HUES6 (cell line): ENCODE measurements at regions not wholly inside any gene's neighbourhood (a gene's known extent, or its start where the extent isn't known, plus 50 kb on each side); places are given as distances from the start of the nearest gene placed in this dataset.
"Not testable (repeated sequence)": the region's sequence is repeated elsewhere in the genome, so short reads cannot be mapped to it uniquely, and the experiment has no call there.

Source experiments
- H3K27ac ChIP-seq: 2 replicates; pipeline ENCODE4 v1.7.0; 2013; ENCODE audit warnings: low read depth, mild to moderate bottlenecking, low read length, inconsistent platforms
- H3K27me3 ChIP-seq: 2 replicates; pipeline ENCODE4 v1.6.1; 2013; ENCODE audit warnings: low read length; ENCODE audit not compliant: control insufficient read depth, insufficient read depth
- H3K36me3 ChIP-seq: 2 replicates; pipeline ENCODE4 v1.6.1; 2013; ENCODE audit warnings: low read length; ENCODE audit not compliant: control insufficient read depth, insufficient read depth
- H3K4me1 ChIP-seq: 2 replicates; pipeline ENCODE4 v1.6.1; 2013; ENCODE audit warnings: low read length; ENCODE audit not compliant: control insufficient read depth, insufficient read depth
- H3K4me3 ChIP-seq: 2 replicates; pipeline ENCODE4 v1.5.1; 2013; ENCODE audit warnings: low read depth, low read length
- H3K9ac ChIP-seq: one replicate; pipeline ENCODE4 v1.6.1; 2013; ENCODE audit warnings: mild to moderate bottlenecking, low read length
- H3K9me3 ChIP-seq: 2 replicates; pipeline ENCODE4 v1.6.1; 2013; ENCODE audit warnings: low read depth, low read length; ENCODE audit not compliant: control insufficient read depth, insufficient read depth

DNA sequence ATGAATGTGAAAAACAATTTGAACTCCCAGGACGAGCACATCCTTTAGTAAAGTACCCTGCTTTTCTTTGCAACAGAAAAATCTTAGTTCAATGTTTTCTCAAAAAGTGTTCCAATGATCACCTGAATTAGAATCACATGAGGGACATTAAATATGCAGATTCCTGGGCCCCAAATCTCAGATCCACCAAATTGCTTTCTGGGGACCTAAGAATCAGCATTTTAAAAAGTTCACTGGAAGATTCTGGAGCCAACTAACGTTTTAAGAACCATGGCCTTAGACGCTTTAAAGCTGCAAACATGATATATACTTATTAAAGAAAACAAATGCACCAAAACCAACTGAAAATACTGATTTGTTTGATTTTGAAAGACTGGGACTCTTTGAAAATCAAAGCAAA is 143.4 kb upstream of the TMEM168 start:
- H3K9me3 ChIP-seq = no peaks in the 10 kb centered on the region
- no peaks in the 10 kb centered on the region for H3K36me3 ChIP-seq
- no peaks in the 10 kb centered on the region for H3K27me3 ChIP-seq
- peaks cover 16% of the 10 kb centered on the region; the same call in 1 of the 2 replicates for H3K4me1 ChIP-seq
- no peak overlapping the region for H3K9ac ChIP-seq
- no peak overlapping the region for H3K27ac ChIP-seq
- H3K4me3 ChIP-seq = no peak overlapping the region

DNA sequence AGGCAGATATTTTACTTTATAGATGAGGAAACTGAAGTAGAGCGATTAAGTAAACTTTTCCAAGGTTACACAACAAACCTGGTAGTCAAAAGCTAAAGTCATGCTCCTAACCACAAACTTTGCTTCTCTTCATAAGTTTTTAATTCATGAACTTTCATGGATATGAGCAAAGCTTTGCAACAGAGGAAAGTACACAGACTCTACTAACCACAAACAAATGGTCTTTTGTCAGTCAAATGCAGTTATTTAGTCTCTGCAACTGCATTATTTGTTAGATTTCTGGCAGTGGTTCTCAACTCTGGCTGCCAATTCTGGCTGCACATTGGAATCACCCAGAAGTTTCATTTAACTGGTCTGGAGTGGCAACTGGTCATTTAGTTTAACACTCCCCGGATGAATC is 140.6 kb upstream of the TMEM168 start:
- Histone ChIP-seq H3K4me3 (no peak overlapping the region), H3K27ac (no peak overlapping the region), H3K9ac (no peak overlapping the region), H3K36me3 (no peaks in the 10 kb centered on the region), H3K27me3 (no peaks in the 10 kb centered on the region), H3K9me3 (no peaks in the 10 kb centered on the region), H3K4me1 (peaks cover 16% of the 10 kb centered on the region; the same call in 1 of the 2 replicates)

DNA sequence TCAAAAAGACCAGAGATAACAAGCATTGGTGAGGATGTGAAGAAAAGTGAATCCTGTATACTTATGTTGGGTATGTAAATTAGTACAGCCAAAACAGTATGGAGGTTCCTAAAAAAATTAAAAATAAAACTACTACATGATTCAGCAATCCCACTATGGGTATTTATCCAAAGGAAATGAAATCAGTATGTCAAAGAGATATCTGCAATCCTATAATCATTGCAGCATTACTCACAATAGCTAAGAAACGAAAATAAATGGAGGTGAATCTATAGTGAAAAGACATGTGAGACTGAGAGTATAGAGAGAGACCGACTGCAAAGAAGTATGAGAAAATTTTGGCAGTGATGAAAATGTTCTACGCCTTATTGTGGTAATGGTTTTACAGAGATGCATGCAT is 139.2 kb upstream of the TMEM168 start:
- Histone ChIP-seq H3K27ac (no peak overlapping the region), H3K9me3 (no peaks in the 10 kb centered on the region), H3K4me3 (no peak overlapping the region), H3K9ac (no peak overlapping the region), H3K27me3 (no peaks in the 10 kb centered on the region), H3K4me1 (peaks cover 16% of the 10 kb centered on the region; the same call in 1 of the 2 replicates), H3K36me3 (no peaks in the 10 kb centered on the region)

DNA sequence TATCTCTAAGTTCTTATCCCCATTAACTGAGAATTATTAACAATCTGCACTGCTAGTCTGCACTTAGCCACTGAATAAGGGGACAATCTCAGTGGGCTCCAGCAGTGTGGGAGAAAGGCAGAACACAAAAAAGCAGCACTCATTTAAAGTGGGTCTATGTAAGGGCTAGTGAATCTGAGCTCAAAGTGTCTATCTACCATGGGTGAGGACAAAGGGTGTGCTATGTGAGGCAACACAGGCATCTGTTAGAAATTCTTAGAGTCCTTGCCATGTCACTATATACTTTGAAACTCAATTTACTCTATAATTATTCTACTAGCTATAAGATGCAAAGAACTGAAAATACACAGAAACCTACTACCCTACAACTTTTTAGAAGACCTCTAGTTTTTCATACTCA is 135.8 kb upstream of the TMEM168 start:
- Histone ChIP-seq H3K9me3 (no peaks in the 10 kb centered on the region), H3K27ac (no peak overlapping the region), H3K27me3 (no peaks in the 10 kb centered on the region), H3K4me1 (peaks cover 5% of the 10 kb centered on the region; the same call in 1 of the 2 replicates), H3K4me3 (no peak overlapping the region), H3K36me3 (no peaks in the 10 kb centered on the region), H3K9ac (no peak overlapping the region)

DNA sequence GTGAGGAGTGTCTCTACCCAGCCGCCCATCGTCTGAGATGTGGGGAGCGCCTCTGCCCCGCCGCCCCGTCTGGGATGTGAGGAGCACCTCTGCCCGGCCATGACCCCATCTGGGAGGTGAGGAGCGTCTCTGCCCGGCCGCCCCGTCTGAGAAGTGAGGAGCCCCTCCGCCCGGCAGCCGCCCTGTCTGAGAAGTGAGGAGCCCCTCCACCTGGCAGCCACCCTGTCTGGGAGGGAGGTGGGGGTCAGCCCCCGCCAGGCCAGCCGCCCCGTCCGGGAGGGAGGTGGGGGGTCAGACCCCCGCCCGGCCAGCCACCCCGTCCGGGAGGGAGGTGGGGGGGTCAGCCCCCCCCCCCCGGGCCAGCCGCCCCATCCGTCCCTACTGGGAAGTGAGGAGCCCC is 132.4 kb upstream of the TMEM168 start:
- not testable (repeated sequence) for H3K36me3 ChIP-seq, H3K4me3 ChIP-seq, H3K9me3 ChIP-seq, H3K27me3 ChIP-seq, H3K4me1 ChIP-seq, H3K27ac ChIP-seq, H3K9ac ChIP-seq

DNA sequence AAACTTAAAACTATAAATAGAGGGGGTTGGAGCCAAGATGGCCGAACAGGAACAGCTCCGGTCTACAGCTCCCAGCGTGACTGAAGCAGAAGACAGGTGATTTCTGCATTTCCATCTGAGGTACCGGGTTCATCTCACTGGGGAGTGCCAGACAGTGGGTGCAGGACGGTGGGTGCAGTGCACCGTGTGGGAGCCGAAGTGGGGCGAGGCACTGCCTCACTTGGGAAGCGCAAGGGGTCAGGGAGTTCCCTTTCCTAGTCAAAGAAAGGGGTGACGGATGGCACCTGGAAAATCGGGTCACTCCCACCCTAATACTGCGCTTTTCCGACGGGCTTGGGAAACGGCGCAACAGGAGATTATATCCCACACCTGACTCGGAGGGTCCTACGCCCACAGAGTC is 126.2 kb upstream of the TMEM168 start:
- not testable (repeated sequence) for H3K4me3 ChIP-seq, H3K9me3 ChIP-seq, H3K36me3 ChIP-seq, H3K27me3 ChIP-seq, H3K9ac ChIP-seq, H3K4me1 ChIP-seq, H3K27ac ChIP-seq

DNA sequence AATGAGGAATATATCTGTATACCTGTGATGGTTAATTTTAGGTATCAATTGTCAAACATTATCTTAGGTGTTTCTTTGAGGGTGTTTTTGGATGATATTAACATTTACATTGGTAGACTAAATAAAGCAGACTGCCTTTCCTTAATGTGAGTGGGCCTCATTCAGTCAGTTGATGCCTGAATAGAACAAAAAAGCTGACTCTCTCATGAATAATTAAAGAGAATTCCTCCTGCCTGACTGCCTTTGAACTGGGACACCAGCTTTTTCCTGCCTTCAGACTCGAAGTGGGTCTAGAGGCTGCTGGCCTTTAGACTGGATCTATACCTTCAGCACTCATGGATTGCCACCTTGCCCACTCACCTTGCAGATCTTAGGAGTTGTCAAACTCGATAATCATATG is 117.9 kb upstream of the TMEM168 start:
- peaks cover 5% of the 10 kb centered on the region; the same call in 1 of the 2 replicates for H3K36me3 ChIP-seq
- H3K4me3 ChIP-seq = no peak overlapping the region
- no peak overlapping the region for H3K27ac ChIP-seq
- H3K9me3 ChIP-seq = no peaks in the 10 kb centered on the region
- no peaks in the 10 kb centered on the region for H3K27me3 ChIP-seq
- H3K9ac ChIP-seq = no peak overlapping the region
- no peaks in the 10 kb centered on the region; the same call in 1 of the 2 replicates for H3K4me1 ChIP-seq

DNA sequence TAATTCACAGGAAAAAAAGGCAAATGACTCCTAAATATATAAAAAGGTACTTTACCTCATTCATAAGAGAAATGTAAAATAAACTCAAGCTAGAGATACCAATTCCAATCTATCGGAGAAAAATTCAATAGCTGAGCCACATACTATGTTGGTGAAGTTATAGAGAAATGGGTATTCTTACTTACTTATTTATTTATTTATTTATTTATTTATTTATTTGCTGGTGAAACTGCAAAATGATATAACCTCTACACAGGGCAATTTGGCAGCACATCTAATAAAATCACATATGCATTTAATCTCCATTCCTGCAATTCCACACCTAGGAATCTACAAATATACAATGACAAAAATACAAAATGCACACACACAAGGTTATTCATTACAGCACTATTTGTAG is 117.5 kb upstream of the TMEM168 start:
- H3K36me3 ChIP-seq = peaks cover 5% of the 10 kb centered on the region; the same call in 1 of the 2 replicates
- no peaks in the 10 kb centered on the region for H3K27me3 ChIP-seq
- no peak overlapping the region for H3K27ac ChIP-seq
- no peak overlapping the region for H3K4me3 ChIP-seq
- H3K9ac ChIP-seq = no peak overlapping the region
- no peaks in the 10 kb centered on the region; the same call in 1 of the 2 replicates for H3K4me1 ChIP-seq
- H3K9me3 ChIP-seq = no peaks in the 10 kb centered on the region

DNA sequence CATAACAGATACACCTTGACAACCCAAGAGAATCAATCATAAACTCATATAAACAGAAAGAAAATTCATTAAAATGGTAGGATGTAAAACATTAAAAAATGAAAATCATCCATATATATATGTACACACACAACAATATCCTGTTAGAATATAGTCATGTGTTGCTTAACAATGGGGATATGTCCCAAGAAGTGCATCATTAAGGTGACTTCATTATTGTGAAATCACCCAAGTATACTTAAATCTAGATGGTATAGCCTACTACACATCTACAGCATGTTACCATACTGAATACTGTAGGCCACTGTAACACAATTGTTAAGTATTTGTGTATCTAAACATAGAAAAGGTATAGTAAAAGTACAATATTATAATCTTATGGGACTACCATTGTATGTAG is 115.8 kb upstream of the TMEM168 start:
- no peak overlapping the region for H3K9ac ChIP-seq
- no peaks in the 10 kb centered on the region for H3K27me3 ChIP-seq
- H3K9me3 ChIP-seq = 0 out of 2 replicates have a peak, but pooled peaks cover 5% of the 10 kb centered on the region
- H3K4me3 ChIP-seq = no peak overlapping the region
- no peaks in the 10 kb centered on the region; the same call in 1 of the 2 replicates for H3K4me1 ChIP-seq
- H3K36me3 ChIP-seq = peaks cover under 1% of the 10 kb centered on the region; the same call in 1 of the 2 replicates
- H3K27ac ChIP-seq = no peak overlapping the region

DNA sequence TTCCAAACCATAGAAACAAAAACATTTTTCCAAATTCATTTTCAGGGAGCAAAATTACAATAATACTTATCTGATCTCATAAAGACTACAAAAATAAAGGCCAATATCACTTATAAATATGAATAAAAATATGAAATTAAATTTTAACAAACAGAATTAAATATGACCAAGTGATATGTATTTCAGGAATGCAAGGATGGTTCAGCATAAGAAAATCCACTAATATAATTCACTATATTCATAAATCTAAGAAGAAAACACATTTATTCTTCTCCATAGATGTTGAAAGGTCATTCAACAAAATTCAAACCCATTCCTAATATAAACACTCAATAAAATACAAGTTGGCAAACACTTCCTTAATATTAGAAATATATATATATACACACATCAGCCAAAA is 115.2 kb upstream of the TMEM168 start:
- Histone ChIP-seq H3K36me3 (no peaks in the 10 kb centered on the region), H3K9ac (no peak overlapping the region), H3K4me3 (no peak overlapping the region), H3K27ac (no peak overlapping the region), H3K27me3 (no peaks in the 10 kb centered on the region), H3K9me3 (0 out of 2 replicates have a peak, but pooled peaks cover 5% of the 10 kb centered on the region), H3K4me1 (no peaks in the 10 kb centered on the region; the same call in 1 of the 2 replicates)

DNA sequence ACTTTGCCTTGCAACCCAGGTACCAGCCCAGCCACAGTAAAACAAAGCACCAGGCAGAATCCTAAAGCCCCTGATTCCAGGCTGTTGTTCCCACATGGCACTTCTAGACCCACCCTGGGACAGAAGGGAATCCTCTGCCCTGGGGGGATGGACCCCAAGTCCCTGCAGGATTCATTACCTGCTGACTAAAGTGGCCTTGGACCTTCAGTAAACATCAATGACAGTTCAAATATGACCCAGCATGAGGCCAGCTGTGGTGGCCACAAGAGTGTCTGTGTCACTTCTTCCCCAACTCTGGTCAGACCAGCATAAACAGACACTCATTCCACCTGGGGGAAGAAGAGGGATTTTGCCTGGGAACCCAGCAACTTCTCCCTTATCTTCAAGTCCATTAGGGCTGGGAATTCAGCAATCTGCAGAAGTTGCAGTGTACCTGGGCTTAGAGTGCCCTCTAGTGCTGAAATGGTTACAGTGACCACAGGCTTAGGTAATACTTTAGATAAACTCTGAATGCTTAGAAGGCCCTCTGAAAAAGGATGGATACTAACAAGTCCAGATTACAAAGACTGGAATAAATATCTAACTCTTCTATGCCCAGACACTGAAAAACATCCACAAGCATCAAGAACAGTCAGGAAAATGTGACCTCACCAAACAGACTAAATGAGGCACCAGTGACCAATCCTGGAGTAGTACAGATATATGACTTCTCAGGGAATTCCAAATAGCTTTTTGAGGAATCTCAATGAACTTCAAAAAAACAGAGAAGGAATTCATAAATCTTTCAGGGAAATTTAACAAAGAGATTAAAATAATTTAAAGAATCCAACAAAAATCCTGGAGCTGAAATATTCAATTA is 108.5 kb upstream of the TMEM168 start:
- Histone ChIP-seq H3K4me3 (no peak overlapping the region), H3K27me3 (no peaks in the 10 kb centered on the region), H3K9ac (no peak overlapping the region), H3K4me1 (no peaks in the 10 kb centered on the region; the same call in 1 of the 2 replicates), H3K9me3 (0 out of 2 replicates have a peak, but pooled peaks cover 5% of the 10 kb centered on the region), H3K27ac (no peak overlapping the region), H3K36me3 (peaks cover 8% of the 10 kb centered on the region; the same call in 1 of the 2 replicates)
